K562 (cell line): ENCODE measurements at regions not wholly inside any gene's neighbourhood (a gene's known extent, or its start where the extent isn't known, plus 50 kb on each side); places are given as distances from the start of the nearest gene placed in this dataset.

Experiments
- CHD2 ChIP-seq: IDR thresholded peaks from 2 replicates; pipeline ENCODE4 v1.6.1; 2011; ENCODE audit warnings: low read depth, low read length
- CTCF ChIP-seq, 3 experiments: IDR thresholded peaks in 2 of 3; conservative IDR thresholded peaks in 1 of 3; 2 replicates each; pipeline ENCODE4 v1.5.1; 2011 to 2012; ENCODE audit warnings: low read length in 3 of 3, mild to moderate bottlenecking in 3 of 3, control low read depth in 2 of 3, improper control_type of control experiment in 1 of 3, inconsistent platforms in 1 of 3, low read depth in 1 of 3, mixed read lengths in 1 of 3, moderate library complexity in 1 of 3; ENCODE audit not compliant: insufficient read depth in 2 of 3
- E2F4 ChIP-seq: sonication (generic); formaldehyde crosslinking; IDR thresholded peaks from 2 replicates; pipeline ENCODE4 v1.8.0; 2022; ENCODE audit warnings: mild to moderate bottlenecking, low read depth, missing genetic modification reagents
- FOXA1 ChIP-seq: fragments of 450-650 bp; IDR thresholded peaks from 2 replicates; pipeline ENCODE4 v1.6.1; 2016; ENCODE audit warnings: mild to moderate bottlenecking, borderline replicate concordance
- GTF2F1 ChIP-seq: IDR thresholded peaks from 2 replicates; pipeline ENCODE4 v1.6.1; 2011; ENCODE audit warnings: low read depth, low read length, improper control_type of control experiment
- HDAC6 ChIP-seq: IDR thresholded peaks from 2 replicates; pipeline ENCODE4 v1.6.1; 2012; ENCODE audit warnings: low read depth, mild to moderate bottlenecking, control low read depth, inconsistent platforms, low read length, moderate library complexity
- NFRKB ChIP-seq: fragments of 450-650 bp; IDR thresholded peaks from 2 replicates; pipeline ENCODE4 v1.6.1; 2016; ENCODE audit warnings: low read depth
- POLR2A ChIP-seq: fragments of 450-650 bp; conservative IDR thresholded peaks from 2 replicates; pipeline ENCODE4 v1.6.1; 2016
- POLR2B ChIP-seq: fragments of 450-650 bp; IDR thresholded peaks from 2 replicates; pipeline ENCODE4 v1.6.1; 2018; ENCODE audit warnings: low read depth; ENCODE audit not compliant: partially characterized antibody
- REST ChIP-seq, 2 experiments: fragments of 450-650 bp; formaldehyde crosslinking in 1 of 2; IDR thresholded peaks; 2 replicates each; pipeline versions ENCODE4 v1.4.0 to v1.6.1; 2014 to 2020; ENCODE audit warnings: mild to moderate bottlenecking in 2 of 2, borderline replicate concordance in 1 of 2, low read depth in 1 of 2
- ZNF140 ChIP-seq: fragments of 250-450 bp; sonication (Bioruptor Pico); IDR thresholded peaks from 2 replicates; pipeline ENCODE4 v1.8.0; 2021; ENCODE audit warnings: moderate library complexity, mild to moderate bottlenecking, inconsistent platforms
- ZNF24 ChIP-seq: fragments of 450-650 bp; IDR thresholded peaks from 2 replicates; pipeline ENCODE4 v1.6.1; 2016
- ZNF609 ChIP-seq: sonication (generic); formaldehyde crosslinking; IDR thresholded peaks from 2 replicates; pipeline ENCODE4 v1.8.1; 2023; ENCODE audit warnings: missing genetic modification reagents, mild to moderate bottlenecking, borderline replicate concordance

GRCh38 chr5:4373051-4373820 is 766.9 kb upstream of the ADAMTS16 start:
- TF ChIP-seq E2F4 (CRISPR knock-in tag) (no peak), CTCF (IDR thresholded peaks at IDR 0.05 in 2 of 3, conservative IDR thresholded peaks at IDR 0.05 in 1 of 3; ENCODE audit: insufficient read depth in 2 of 3, low read depth in 1 of 3, low read length in 3 of 3) (no peak), GTF2F1 (no peak), ZNF140 (CRISPR knock-in tag) (no peak), POLR2A (no peak), REST (IDR thresholded peaks at IDR 0.05; ENCODE audit: borderline replicate concordance) (no peak), REST (CRISPR knock-in tag; IDR thresholded peaks at IDR 0.05; ENCODE audit: low read depth) (no peak), FOXA1 (no peak), ZNF24 (no peak), ZNF609 (CRISPR knock-in tag) (no peak), CHD2 (no peak), POLR2B (no peak), NFRKB (no peak), HDAC6 (no peak)
